ENCODE measurements at regions not wholly inside any gene's neighbourhood (a gene's known extent, or its start where the extent isn't known, plus 50 kb on each side); places are given as distances from the start of the nearest gene placed in this dataset.
"Not testable (repeated sequence)": the region's sequence is repeated elsewhere in the genome, so short reads cannot be mapped to it uniquely, and the experiment has no call there.

DNA sequence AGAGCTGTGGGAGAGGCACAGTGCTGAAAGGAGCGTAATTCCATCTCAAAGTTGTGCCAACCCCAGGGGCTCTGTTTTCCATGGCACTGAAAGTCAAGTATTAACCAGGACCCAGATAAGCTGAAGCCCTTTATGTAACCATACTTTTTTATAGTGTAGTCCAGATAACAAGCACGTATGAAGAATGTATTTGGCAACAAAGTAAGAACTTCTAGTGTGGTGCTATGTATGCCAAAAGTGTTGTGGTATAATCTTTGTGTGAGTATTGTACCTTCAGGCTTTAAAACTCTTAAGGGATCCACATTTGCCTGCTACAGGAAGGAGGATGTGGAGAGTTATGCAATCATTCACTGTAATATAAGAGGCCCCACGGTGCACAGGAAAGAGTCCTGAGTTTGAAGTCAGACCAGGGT, 129.4 kb downstream of the IBTK start:
- DNase-seq (ENCODE audit: low spot score), result no peak

DNA sequence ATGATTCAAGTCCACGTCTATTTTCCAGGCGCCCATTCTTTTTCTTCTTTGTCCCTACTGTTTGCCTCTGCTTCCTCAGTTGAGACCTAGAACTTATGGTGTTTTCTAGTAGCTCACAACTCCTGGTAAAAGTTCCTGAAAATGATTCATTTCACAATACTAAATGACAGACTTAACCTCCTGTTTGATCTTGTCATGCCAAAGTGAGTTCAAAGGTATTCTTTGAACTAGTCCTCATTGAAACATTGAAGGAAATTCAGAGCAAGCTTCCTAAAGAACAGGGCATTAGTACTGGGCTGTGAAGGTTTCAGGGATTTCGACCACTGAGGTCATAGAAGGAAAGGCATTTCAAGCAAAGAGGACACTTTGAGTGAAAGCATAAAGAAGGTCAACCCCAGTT, 132.8 kb downstream of the IBTK start:
- DNase-seq (ENCODE audit: low spot score), result no peak

DNA sequence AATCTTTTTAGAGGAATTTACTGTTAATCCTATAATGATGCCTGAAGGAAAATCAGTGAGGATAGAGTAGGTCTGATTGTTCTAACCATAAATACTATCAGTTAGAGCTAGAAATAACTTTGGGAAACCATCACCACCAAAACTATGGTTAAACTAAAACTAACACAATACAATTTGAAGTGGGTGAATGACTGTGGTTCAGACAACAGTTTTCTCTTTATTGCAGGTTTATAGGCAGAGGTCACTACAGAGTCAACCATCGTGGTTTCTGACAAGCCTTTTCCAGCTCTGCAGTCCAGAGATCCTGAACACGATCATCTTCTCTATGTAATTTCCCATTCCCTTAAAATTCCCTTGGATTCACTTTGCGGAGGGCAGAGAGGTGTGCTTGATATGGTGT, 134.3 kb downstream of the IBTK start:
- no peak for DNase-seq (ENCODE audit: low spot score)

DNA sequence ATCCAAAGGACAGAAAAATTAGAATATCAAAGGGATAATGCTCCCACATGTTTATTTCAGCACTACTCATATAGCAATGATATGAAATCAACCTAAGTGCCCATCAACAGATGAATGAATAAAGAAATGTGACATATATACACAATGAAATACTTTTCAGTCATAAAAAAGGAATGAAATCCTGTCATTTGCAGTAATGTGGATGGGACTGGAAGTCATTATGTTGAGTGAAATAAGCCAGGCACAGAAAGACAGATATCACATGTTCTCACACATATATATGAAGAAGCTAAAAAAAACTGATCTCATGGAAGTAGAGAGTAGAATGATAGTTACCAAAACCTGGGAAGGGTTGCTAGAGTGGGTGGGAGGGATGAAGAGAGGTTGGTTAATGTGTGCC, 135.7 kb downstream of the IBTK start:
- DNase-seq (ENCODE audit: low spot score), result no peak

DNA sequence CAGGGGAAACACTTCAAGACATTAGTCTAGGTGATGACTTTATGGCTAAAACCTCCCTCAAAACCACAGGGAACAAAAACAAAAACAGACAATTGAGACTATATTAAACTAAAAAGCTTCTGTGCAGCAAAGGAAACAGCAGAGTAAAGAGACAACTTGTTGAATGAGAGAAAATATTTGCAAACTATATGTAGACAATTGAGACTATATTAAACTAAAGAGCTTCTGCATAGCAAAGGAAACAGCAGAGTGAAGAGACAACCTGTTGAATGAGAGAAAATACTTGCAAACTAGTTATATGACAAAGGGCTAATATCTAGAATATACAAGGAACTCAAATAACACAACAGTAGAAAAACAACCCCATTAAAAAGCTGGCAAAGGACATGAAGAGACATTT, 136.4 kb downstream of the IBTK start:
- DNase-seq (ENCODE audit: low spot score), result no peak

DNA sequence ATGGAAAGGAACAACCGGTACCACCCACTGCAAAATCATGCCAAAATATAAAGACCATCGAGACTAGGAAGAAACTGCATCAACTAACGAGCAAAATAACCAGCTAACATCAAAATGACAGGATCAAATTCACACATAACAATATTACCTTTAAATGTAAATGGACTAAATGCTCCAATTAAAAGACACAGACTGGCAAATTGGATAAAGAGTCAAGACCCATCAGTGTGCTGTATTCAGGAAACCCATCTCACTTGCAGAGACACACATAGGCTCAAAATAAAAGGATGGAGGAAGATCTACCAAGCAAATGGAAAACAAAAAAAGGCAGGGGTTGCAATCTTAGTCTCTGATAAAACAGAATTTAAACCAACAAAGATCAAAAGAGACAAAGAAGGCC, 144.4 kb downstream of the IBTK start:
- not testable (repeated sequence) for DNase-seq (ENCODE audit: low spot score)

DNA sequence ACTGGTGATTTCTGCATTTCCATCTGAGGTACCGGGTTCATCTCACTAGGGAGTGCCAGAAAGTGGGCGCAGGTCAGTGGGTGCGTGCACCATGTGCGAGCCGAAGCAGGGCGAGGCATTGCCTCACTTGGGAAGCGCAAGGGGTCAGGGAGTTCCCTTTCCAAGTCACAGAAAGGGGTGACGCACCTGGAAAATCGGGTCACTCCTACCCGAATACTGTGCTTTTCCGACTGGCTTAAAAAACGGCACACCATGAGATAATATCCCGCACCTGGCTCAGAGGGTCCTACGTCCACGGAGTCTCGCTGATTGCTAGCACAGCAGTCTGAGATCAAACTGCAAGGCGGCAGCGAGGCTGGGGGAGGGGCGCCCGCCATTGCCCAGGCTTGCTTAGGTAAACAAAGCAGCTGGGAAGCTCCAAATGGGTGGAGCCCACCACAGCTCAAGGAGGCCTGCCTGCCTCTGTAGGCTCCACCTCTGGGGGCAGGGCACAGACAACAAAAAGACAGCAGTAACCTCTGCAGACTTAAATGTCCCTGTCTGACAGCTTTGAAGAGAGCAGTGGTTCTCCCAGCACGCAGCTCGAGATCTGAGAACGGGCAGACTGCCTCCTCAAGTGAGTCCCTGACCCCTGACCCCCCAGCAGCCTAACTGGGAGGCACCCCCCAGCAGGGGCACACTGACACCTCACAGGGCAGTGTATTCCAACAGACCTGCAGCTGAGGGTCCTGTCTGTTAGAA, 146.0 kb downstream of the IBTK start:
- not testable (repeated sequence) for DNase-seq (ENCODE audit: low spot score)

DNA sequence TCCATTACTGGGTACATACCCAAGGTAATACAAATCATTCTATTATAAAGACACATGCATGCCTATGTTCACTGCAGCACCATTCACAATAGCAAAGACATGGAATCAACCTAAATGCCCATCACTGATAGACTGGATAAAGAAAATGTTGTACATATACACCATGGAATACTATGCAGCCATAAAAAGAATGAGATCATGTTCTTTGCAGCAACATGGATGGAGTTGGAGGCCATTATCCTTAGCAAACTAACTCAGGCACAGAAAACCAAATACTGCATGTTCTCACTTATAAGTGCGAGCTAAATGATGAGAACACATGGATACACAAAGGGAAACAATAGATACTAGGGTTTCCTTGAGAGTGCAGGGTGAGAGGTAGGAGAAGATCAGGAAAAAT, 146.8 kb downstream of the IBTK start:
- not testable (repeated sequence) for DNase-seq (ENCODE audit: low spot score)

DNA sequence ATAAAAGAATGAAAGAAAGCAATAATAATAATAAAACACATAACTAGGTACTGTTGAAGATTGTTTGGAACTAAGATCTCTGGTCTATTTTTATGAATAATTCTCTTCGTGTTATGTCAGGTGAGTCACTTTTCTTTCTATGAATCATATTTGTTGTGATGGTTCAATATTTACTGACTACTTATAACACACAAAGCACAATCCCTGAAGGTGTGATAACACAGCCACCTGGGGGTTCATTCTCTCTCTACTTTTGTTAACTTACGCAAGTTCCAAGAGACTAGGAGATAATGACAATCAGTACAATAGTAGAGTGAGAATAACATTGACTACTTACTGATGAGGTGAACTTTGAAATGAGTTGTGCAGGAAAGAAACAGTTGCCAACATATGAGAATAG, 149.9 kb downstream of the IBTK start:
- no peak for DNase-seq (ENCODE audit: low spot score)

DNA sequence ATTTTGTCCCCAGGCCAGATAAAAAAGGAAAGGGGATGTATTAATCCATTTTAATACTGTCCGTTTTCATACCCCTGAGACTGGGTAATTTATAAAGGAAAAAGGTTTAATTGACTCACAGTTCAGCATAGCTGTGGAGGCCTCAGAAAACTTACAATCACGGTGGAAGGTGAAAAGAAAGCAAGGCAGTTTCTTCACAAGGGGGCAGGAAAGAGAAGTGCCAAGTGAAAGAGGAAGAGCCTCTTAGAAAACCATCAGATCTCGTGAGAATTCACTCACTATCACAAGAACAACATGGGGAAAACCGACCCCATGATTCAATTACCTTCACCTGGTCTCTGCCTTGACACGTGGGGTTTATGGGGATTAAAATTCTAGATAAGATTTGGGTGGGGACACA, 152.5 kb downstream of the IBTK start:
- DNase-seq (ENCODE audit: low spot score), result no peak

DNA sequence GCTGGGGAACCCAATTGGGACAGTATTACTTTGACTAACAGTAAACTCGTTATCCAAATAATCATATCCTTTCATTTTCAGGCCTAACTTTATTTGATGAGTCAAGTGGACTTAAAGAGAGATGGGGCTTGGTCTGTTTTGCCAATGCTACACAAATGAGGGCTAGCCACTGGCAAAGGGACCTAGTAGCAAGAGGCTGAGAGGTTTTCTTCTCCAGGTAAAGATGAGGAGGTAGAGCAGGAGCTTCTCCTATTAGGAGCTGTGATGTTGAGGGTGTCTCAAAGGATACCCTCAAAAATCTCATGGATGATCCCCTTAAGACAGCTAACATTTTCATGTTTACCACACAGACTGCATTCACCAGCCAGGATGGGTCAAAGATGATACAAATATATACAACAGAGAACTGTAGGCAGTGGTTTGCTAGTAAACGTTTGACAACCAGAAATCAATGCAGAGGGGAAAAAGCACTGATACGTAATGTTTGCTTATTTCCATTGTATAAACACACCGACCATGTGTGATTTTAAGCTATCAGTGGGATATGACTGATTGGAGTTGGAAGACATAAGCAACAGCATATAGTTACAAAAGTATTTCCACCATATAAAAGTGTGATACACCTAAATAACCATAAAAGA, 153.3 kb downstream of the IBTK start:
- DNase-seq (ENCODE audit: low spot score), result no peak

DNA sequence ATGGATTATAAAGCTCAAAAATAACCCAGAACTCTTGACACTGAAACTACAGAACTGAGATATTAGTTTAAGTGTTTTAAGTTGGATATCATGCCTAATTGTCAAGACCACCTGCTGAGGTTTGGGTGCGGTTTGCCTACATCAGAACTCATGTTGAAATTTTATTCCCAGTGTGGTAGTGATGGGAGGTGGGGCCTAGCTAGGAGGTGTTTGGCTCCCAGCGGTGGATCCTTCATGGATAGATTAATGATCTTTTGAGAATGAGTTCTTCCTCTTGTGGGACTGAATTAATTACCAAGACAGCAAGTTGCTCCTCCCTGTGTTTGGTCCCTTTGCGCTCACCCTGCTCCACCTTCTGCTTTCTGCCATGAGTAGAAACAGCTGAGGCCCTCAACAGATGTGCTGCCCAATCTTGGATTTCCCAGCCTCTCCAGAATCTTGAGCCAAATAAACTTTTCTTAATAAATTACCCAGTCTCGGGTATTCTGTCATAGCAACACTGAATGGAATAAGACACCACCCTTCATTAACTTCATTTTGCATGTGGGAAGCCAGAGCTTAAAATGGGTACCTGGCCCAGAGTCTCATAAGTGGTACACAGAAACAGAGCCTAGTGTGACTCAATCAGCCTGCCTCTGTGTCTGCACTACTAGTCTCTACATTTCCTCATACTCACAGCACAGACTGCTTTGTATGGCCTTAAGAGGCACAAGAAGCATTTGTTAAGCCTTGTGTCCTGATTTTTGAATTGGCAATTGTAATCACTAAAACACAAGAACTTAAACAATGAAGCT, 158.4 kb downstream of the IBTK start:
- DNase-seq (ENCODE audit: low spot score), result no peak

DNA sequence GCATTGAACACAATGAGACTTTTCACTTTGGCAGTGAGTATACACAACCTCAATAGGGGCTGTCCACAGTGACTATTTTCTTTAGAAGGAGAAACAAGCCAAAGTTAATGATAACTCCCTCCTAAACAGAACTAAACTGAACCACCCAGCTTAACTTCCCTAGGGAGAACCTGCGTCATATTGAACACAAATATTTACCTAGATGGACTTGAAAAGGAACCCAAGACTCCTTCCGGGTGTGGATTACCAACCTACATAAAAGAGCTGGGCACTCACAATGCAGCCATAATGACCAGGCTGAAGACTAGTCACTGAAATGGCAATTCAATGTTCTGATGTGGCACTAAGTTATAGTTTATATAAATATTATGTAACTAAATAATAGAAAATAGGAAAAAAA, 160.6 kb downstream of the IBTK start:
- no peak for DNase-seq (ENCODE audit: low spot score)

DNA sequence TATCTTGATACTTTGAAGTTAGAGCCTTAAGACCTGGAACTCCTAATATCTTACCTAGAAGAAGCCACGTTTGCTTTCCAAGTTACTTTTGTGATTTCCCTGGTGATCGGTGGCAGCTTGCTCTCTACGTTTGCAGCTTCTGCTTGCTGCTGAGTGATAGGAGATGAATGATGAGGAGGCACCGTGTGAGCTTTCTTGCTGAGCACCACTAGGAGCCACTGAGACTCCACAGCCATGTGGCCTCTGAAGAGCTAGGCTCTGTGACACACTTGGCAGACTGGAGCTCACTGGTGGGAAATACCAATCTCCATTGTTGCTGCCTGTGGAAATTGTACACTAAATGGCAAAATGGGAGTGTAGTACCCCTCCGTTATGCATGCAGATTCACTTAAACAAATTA, 161.8 kb downstream of the IBTK start:
- DNase-seq (ENCODE audit: low spot score), result no peak

DNA sequence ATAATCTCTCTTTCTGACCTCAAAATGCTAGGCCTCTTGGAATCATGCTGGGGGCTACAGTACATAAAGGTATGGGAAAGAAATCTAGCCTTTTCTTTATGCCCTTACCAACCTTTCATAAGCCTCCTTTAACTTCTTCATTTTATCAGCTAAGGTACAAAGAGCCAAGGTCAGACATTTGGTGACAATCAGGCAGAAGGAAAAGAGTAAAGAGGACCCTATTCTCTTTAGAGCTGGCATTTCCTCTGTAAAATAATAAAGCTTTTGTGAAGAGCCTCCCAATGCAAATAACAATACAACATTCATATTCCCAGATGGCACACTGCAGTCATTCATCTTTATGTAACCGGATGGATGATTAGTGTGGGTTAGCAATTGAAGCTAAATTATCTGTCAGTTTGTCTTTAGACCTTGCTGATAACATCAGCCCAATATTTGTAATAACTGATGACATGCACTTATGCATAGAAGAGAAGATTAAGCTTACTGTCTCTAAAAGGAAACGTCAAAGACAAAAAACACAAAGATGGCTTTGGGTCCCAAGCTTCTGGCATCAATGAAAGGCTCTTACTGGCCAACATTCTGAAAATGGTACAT, 163.1 kb downstream of the IBTK start:
- DNase-seq (ENCODE audit: low spot score), result no peak

DNA sequence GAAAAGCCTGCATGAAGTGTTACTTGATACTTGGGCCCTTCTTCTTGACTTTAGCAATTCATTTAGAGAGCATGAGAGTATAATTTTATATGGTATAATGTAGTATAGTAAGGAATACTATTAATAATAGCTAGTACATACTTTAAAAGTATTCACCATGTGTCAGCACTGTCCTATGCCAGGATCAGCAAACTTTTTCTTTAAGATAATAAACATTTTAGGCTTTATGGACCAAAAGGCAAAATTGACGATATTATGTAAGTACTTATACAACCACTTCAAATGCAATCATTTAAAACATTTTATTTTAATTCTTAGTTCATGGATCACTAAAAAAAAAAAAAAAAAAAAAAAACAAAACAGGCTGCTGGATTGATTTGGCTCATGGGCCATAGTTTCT, 163.9 kb downstream of the IBTK start:
- no peak for DNase-seq (ENCODE audit: low spot score)

DNA sequence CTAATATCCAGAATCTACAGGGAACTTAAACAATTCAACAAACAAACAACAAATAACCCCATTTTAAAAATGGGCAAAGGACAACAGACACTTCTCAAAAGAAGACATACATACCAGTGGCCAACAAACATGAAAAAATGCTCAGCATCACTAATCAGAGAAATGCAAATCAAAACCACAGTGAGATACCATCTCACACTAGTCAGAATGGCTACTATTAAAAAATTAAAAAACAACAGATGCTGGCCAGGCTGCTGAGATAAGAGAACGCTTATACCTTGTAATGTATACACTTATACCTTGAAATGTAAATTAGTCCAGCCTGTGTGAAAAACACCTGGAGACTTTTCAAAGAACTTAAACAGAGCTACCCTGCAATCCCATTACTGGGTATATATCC, 166.8 kb downstream of the IBTK start:
- no peak for DNase-seq (ENCODE audit: low spot score)

DNA sequence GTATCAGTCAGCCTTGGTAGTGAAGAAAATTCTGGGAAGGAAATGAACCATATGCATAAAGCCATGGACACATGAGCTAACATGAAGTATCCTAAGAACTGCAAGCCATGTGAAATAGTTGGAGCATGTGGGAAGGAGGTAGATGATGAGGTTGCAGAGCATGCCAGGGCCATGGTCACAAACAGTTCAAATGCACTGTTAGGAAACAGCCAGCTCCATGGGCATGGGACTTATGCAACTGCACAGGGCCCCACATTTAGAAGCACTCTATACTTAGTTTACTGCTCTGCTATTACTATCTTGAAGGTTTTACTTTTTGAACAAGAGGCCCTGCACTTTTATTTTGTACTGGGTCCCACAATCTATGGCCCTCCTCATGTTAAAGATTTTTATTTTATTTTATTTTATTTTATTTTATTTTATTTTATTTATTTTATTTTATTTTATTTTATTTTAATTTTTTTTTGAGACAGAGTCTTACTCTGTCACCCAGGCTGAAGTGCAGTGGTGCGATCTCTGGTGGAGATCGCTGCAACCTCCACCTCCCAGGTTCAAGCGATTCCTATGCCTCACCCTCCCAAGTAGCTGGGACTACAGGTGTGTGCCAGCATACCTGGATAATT, 169.1 kb downstream of the IBTK start:
- no peak for DNase-seq (ENCODE audit: low spot score)

DNA sequence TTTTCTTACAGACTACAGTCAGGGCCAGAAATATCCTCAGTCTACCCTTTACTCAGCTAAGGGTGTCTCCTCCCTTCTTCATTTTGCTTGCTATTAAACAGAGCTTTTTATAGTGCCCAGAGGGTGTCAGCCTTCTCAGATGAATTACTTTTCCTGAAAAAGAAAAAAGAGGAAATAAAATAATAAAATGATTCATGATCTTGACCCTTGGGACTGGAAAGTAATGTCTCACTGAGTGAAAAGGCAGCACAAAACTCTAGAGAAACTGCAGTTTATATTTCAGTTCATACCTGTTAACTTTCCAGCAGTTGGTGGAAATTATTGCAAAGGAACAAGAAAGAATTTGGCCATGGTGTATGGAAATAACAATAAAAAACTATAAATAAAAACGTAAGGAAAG, 170.6 kb downstream of the IBTK start:
- no peak for DNase-seq (ENCODE audit: low spot score)

DNA sequence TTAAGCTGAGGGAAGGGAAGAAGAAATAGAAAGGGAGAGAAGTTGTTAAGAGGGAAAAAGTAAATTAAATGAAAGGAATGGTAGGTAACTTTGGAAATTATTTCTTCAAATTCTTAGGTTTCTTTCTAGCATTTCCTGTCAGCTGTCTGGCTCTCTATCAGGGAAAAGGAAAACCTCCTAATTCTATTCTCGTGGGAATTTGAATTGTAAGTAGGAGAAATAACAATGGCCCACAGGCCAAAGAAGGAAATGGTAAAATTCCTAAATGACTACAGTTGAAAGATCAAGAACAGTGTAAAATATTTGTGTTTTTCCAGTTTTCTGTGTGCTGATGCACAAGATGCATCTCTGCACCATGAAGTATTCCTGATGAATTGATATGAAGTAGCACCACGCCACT, 173.0 kb downstream of the IBTK start:
- DNase-seq (ENCODE audit: low spot score), result no peak

DNA sequence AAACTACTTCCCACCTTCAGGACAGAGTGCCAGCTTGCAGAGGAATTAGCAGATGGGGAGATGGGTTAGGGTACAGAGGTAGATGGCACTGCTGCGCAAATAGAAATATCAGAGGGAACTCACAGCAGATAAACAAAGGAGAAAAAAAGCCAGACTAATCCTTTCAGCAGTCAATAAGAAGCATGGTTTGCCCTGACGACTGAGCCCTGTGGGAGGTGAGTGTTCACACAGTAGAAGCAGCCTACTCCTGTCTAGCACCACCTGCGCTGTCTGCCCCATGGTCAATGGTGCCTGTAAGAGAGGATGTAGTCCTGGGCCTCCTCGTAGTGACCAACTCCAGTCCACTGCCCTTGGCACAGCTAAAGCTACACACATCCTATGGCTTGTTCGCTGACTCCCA, 174.1 kb downstream of the IBTK start:
- DNase-seq (ENCODE audit: low spot score), result peak; percentile 13

DNA sequence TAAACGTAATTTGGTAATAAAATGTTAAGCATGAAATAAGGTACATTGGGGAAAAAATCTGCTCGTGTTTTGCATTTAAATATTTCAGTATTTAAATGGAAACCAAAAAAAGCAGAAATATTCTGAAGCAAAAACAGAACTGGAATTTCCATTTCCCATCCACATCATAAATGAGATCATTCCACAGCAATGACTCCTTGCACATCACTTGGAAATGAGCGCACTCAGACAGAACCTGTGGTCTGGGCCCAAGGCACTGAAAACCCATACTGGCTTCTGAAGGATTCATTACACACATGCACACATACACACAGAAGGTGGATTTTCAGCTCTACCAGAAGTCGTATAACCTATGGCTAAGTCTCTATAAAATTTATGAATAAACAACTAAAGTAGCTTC, 174.8 kb downstream of the IBTK start:
- DNase-seq (ENCODE audit: low spot score), result no peak
